ENCODE measurements at regions not wholly inside any gene's neighbourhood (a gene's known extent, or its start where the extent isn't known, plus 50 kb on each side); places are given as distances from the start of the nearest gene placed in this dataset.

DNA sequence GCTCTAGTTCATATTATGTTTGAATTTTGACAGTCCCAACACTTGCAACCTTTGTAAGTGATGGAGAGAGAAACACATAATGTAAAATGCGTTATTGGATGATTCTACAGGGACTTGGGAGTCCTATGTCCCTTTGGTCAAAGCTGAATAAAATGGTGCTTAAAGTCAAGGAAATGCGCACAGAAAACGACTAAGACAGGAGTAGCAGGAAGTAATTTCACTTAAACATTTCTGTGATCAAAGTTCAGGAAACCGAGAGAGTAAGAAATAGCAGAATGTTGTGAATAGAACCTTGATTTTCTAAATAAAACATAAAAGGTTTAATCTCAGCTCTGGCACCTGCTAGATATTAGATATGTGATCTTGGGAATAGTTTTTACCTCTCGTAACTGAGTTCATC is 2339.2 kb downstream of the MAT2B start:
- Mint-ChIP-seq H3K36me3 (no peaks in the 10 kb centered on the region), H3K4me3 (no peak overlapping the region), H3K4me1 (no peaks in the 10 kb centered on the region), H3K27me3 (ENCODE audit: low read depth) (no peaks in the 10 kb centered on the region), H3K9me3 (peaks cover 3% of the 10 kb centered on the region; the same call in 1 of the 2 replicates), H3K27ac (no peak overlapping the region)
- POLR2A ChIA-PET: no interaction called here
- CTCF ChIA-PET: no interaction called here
- TF ChIP-seq ZNF671 (CRISPR knock-in tag; IDR thresholded peaks at IDR 0.05) (no peak), ZNF423 (CRISPR knock-in tag; IDR thresholded peaks at IDR 0.05) (no peak), ETV6 (CRISPR knock-in tag; IDR thresholded peaks at IDR 0.05) (no peak), MYBL2 (CRISPR knock-in tag; IDR thresholded peaks at IDR 0.05) (no peak), GRHL2 (CRISPR knock-in tag; IDR thresholded peaks at IDR 0.05; ENCODE audit: insufficient replicate concordance, severe bottlenecking) (no peak), SMAD4 (CRISPR knock-in tag; IDR thresholded peaks at IDR 0.05) (no peak), NR2C2 (CRISPR knock-in tag; IDR thresholded peaks at IDR 0.05) (no peak), ZMAT4 (CRISPR knock-in tag; IDR thresholded peaks at IDR 0.05) (no peak), RORB (CRISPR knock-in tag; IDR thresholded peaks at IDR 0.05) (no peak), ERG (CRISPR knock-in tag; IDR thresholded peaks at IDR 0.05) (no peak), HMGXB4 (CRISPR knock-in tag; IDR thresholded peaks at IDR 0.05) (no peak), TP53 (CRISPR knock-in tag; IDR thresholded peaks at IDR 0.05) (no peak), ZBTB21 (CRISPR knock-in tag; IDR thresholded peaks at IDR 0.05; ENCODE audit: borderline replicate concordance) (no peak), ATF2 (CRISPR knock-in tag; IDR thresholded peaks at IDR 0.05; ENCODE audit: borderline replicate concordance, low read depth) (no peak)
- TF ChIP-seq, protein P1, sequence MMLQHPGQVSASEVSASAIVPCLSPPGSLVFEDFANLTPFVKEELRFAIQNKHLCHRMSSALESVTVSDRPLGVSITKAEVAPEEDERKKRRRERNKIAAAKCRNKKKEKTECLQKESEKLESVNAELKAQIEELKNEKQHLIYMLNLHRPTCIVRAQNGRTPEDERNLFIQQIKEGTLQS (CRISPR knock-in tag; conservative IDR thresholded peaks at IDR 0.05): no peak
- TF ChIP-seq, protein P2, sequence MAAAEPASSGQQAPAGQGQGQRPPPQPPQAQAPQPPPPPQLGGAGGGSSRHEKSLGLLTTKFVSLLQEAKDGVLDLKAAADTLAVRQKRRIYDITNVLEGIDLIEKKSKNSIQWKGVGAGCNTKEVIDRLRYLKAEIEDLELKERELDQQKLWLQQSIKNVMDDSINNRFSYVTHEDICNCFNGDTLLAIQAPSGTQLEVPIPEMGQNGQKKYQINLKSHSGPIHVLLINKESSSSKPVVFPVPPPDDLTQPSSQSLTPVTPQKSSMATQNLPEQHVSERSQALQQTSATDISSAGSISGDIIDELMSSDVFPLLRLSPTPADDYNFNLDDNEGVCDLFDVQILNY (CRISPR knock-in tag; IDR thresholded peaks at IDR 0.05): no peak
- TF ChIP-seq, protein P3, sequence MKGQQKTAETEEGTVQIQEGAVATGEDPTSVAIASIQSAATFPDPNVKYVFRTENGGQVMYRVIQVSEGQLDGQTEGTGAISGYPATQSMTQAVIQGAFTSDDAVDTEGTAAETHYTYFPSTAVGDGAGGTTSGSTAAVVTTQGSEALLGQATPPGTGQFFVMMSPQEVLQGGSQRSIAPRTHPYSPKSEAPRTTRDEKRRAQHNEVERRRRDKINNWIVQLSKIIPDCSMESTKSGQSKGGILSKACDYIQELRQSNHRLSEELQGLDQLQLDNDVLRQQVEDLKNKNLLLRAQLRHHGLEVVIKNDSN (CRISPR knock-in tag; IDR thresholded peaks at IDR 0.05): no peak
- TF ChIP-seq, protein P4, sequence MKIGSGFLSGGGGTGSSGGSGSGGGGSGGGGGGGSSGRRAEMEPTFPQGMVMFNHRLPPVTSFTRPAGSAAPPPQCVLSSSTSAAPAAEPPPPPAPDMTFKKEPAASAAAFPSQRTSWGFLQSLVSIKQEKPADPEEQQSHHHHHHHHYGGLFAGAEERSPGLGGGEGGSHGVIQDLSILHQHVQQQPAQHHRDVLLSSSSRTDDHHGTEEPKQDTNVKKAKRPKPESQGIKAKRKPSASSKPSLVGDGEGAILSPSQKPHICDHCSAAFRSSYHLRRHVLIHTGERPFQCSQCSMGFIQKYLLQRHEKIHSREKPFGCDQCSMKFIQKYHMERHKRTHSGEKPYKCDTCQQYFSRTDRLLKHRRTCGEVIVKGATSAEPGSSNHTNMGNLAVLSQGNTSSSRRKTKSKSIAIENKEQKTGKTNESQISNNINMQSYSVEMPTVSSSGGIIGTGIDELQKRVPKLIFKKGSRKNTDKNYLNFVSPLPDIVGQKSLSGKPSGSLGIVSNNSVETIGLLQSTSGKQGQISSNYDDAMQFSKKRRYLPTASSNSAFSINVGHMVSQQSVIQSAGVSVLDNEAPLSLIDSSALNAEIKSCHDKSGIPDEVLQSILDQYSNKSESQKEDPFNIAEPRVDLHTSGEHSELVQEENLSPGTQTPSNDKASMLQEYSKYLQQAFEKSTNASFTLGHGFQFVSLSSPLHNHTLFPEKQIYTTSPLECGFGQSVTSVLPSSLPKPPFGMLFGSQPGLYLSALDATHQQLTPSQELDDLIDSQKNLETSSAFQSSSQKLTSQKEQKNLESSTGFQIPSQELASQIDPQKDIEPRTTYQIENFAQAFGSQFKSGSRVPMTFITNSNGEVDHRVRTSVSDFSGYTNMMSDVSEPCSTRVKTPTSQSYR (CRISPR knock-in tag; IDR thresholded peaks at IDR 0.05): no peak
- no peak for ATAC-seq
- DNase-seq (ENCODE audit: low spot score): no peak
